Choroid plexus epithelial cell (primary cell): ENCODE measurements at regions not wholly inside any gene's neighbourhood (a gene's known extent, or its start where the extent isn't known, plus 50 kb on each side); places are given as distances from the start of the nearest gene placed in this dataset.
A peak's percentile ranks its signal among the peaks of the same experiment; 100 is the strongest.

ENCODE experiments used
- DNase-seq: peaks from one replicate; pipeline ENCODE4 v3.0.0-alpha.2; 2010; ENCODE audit warnings: low read depth
- H3K4me3 ChIP-seq: 2 replicates; pipeline ENCODE4 v1.5.1; 2011; ENCODE audit warnings: low read depth, mild to moderate bottlenecking, control low read depth, low read length, moderate library complexity
- CTCF ChIP-seq: conservative IDR thresholded peaks from 2 replicates; pipeline ENCODE4 v1.5.1; 2011; ENCODE audit warnings: low read depth, mild to moderate bottlenecking, control low read depth, inconsistent platforms, low read length, moderate library complexity

GRCh38 chr15:94965593-94965992 is 734.2 kb downstream of the MCTP2 start:
- peak; percentile 70 for DNase-seq
- no peak for TF ChIP-seq CTCF
- H3K4me3 ChIP-seq: no peak overlapping the region

GRCh38 chr15:94968133-94968532 is 736.8 kb downstream of the MCTP2 start:
- H3K4me3 ChIP-seq: peak overlapping the region; percentile 40
- TF ChIP-seq CTCF: no peak
- peak; percentile 56 for DNase-seq

- H3K4me3 ChIP-seq: no peak overlapping the region
- no peak for TF ChIP-seq CTCF
- no peak for DNase-seq
These were observed 738.7 kb downstream of the MCTP2 start for GRCh38 chr15:94970096-94970495.

- no peak for DNase-seq
- TF ChIP-seq CTCF: no peak
- H3K4me3 ChIP-seq: no peak overlapping the region
These were observed 739.4 kb downstream of the MCTP2 start for GRCh38 chr15:94970802-94971201.

- no peak for TF ChIP-seq CTCF
- DNase-seq: peak; percentile 72
- H3K4me3 ChIP-seq: no peak overlapping the region
These were observed 741.0 kb downstream of the MCTP2 start for GRCh38 chr15:94972314-94972713.

GRCh38 chr15:94987085-94987484 is 755.7 kb downstream of the MCTP2 start:
- no peak for TF ChIP-seq CTCF
- DNase-seq: no peak
- H3K4me3 ChIP-seq: no peak overlapping the region

- no peak overlapping the region for H3K4me3 ChIP-seq
- no peak for TF ChIP-seq CTCF
- no peak for DNase-seq
These were observed 760.4 kb downstream of the MCTP2 start for GRCh38 chr15:94991718-94992117.
